GM13977 (cell line): ENCODE measurements at regions not wholly inside any gene's neighbourhood (a gene's known extent, or its start where the extent isn't known, plus 50 kb on each side); places are given as distances from the start of the nearest gene placed in this dataset.

Source experiments
- DNase-seq: peaks from one replicate; pipeline ENCODE4 v3.0.0; 2012; ENCODE audit warnings: low spot score
- CTCF ChIP-seq: IDR thresholded peaks from 2 replicates; pipeline ENCODE4 v1.5.1; 2012; ENCODE audit warnings: mild to moderate bottlenecking, control low read depth; ENCODE audit not compliant: insufficient read depth; ENCODE audit errors: extremely low read depth, missing control alignments
- in situ Hi-C: fragments of 300-500 bp; cut with MboI; formaldehyde crosslinking; loops from one replicate; pipeline ENCODE4 v1.12.0; 2022; ENCODE audit warnings: low sequenced_read_pairs, low pct_unique_long_range_greater_than_20kb, mixed read lengths, inconsistent platforms; ENCODE audit not compliant: unreplicated experiment

- DNase-seq = no peak
- in situ Hi-C loops = no loop called here
- no peak for TF ChIP-seq CTCF
Observed at GRCh38 chr11:127986073-127986472, 601.3 kb downstream of the ETS1 start.

DNA sequence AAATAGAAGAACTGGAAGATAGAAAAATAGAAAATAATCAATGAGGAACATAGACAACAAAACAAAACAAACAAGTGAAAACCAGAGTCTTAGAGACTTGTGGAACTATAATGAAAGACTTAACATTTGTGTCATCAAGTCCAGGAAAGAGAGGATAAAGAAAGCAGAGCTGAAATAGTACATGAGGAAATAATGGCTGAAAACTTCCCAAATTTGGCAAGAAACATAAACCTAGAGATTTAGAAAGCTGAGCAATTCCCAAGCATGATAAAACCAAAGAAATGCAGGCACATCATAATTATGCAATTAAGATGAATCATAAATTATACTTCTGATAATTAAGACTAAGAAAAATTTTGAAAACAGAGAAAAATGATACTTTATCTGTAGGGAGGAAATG is 614.5 kb downstream of the ETS1 start:
- no peak for TF ChIP-seq CTCF

DNA sequence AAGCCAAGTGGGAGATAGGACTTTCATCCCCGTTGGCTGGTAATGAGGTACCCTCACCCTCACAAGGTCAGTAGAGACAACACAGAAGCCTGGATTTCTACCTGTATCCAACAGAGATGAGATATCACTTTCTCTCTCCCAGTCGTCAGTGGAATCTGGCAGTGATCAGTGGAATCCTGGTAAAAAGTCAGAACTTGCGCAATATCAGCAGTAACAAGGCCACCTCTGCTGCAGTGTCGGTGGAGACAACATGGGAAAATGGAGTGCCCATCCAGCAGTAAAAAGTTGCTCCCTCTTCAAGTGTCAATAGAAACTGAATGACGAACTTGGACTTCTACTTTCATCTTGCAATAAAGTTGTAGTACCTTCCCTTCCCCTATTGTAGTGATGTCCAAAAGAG is 615.9 kb downstream of the ETS1 start:
- no peak for DNase-seq
- in situ Hi-C loops = no loop called here
- no peak for TF ChIP-seq CTCF

More for the DNA sequence above, 614.5 kb downstream of the ETS1 start:
- in situ Hi-C loops = no loop called here
- DNase-seq = no peak

GRCh38 chr11:127966821-127967220 is 620.5 kb downstream of the ETS1 start:
- in situ Hi-C loops = no loop called here
- no peak for TF ChIP-seq CTCF
- DNase-seq = no peak

DNA sequence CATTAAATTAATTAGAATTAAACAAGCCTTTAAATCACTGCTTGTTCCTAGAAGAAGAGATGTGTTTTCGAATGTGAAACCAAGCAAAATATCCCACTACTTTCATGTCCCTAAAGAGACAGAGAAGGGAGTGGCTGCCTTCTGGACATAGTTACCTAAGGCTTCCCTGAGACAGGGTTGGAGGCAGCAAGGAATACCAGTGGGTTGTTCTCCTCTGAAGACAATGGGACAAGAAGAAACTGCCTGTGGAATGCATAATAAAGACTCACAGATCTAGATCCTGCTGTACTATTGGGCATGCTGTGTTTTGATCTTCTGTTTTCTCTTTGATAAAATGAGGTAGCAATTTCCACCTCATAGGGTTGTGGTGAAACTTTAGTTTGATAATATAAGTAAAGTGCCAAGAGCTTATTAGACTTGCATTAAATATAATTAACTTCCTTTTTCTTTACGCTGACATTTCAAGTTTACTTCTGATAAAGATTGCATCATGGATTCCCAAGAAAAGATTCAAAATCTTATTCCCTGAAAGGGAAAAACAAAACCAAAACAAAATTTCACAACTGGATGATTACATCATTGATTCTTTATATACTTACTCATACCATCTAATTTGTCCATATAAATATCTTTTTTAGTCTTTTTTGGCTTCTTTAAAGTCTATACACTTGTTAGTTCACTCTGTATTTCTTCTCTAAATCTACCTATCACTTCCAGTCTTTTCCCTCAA is 621.3 kb downstream of the ETS1 start:
- in situ Hi-C loops = no loop called here
- no peak for DNase-seq
- no peak for TF ChIP-seq CTCF

DNA sequence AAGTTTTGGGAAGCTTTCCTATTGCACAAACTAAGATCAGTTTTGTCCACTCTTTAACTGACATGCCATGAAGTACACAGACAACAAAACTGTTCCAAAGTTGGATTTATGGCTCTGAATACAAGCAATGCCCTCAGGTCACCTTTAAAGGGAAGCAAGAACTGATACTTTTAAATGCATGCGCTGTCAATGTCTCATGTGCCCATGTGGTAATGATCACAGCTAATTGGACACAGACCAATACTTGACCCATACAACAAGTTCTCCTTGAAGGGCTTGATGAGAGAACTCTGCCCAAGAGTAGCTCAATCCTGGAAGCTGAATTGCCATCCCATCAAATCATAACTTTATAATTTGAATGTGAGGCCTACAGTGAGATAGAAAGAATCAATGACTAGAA is 624.9 kb downstream of the ETS1 start:
- in situ Hi-C loops = no loop called here
- no peak for DNase-seq
- TF ChIP-seq CTCF = no peak
